ENCODE measurements at regions not wholly inside any gene's neighbourhood (a gene's known extent, or its start where the extent isn't known, plus 50 kb on each side); places are given as distances from the start of the nearest gene placed in this dataset.
"Not testable (repeated sequence)": the region's sequence is repeated elsewhere in the genome, so short reads cannot be mapped to it uniquely, and the experiment has no call there.

GRCh38 chr4:154907345-154908045 lies 126.4 kb downstream of the RBM46 start:
- H3K4me1 ChIP-seq (ENCODE audit: insufficient read depth); H3K27ac ChIP-seq; H3K4me3 ChIP-seq; intact Hi-C loops (cut with DNase I); H3K27me3 ChIP-seq; H3K9me3 ChIP-seq; H3K36me3 ChIP-seq; DNase-seq: not testable (repeated sequence)
- WGBS, 3 donors = 77 to 84% (median 82%) methylated on average over 17 of the region's 17 CpGs

GRCh38 chr4:154908168-154908567 lies 127.1 kb downstream of the RBM46 start:
- 89 to 95% (median 91%) methylated on average over 1 of the region's 1 CpG for WGBS, 3 donors
- intact Hi-C loops (cut with DNase I) = no loop called here

GRCh38 chr4:154911097-154911496 lies 130.0 kb downstream of the RBM46 start:
- no peaks in the 10 kb centered on the region for H3K36me3 ChIP-seq
- no peak overlapping the region for H3K27ac ChIP-seq
- no peaks in the 10 kb centered on the region for H3K4me1 ChIP-seq (ENCODE audit: insufficient read depth)
- H3K9me3 ChIP-seq = no peaks in the 10 kb centered on the region
- 24 to 45% (median 25%) methylated on average over 1 of the region's 1 CpG for WGBS, 3 donors
- intact Hi-C loops (cut with DNase I) = no loop called here
- DNase-seq = no peak
- H3K27me3 ChIP-seq = no peaks in the 10 kb centered on the region
- H3K4me3 ChIP-seq = no peak overlapping the region
- TF ChIP-seq CTCF (IDR thresholded peaks at IDR 0.05) (no peak), EP300 (IDR thresholded peaks at IDR 0.05) (no peak), POLR2A (IDR thresholded peaks at IDR 0.05) (no peak)

More at GRCh38 chr4:154908168-154908567, 127.1 kb downstream of the RBM46 start:
- H3K27me3 ChIP-seq = no peaks in the 10 kb centered on the region
- H3K36me3 ChIP-seq = no peaks in the 10 kb centered on the region
- TF ChIP-seq CTCF (IDR thresholded peaks at IDR 0.05) (no peak), POLR2A (IDR thresholded peaks at IDR 0.05) (no peak), EP300 (IDR thresholded peaks at IDR 0.05) (no peak)
- H3K9me3 ChIP-seq = no peaks in the 10 kb centered on the region
- no peak overlapping the region for H3K27ac ChIP-seq
- no peak overlapping the region for H3K4me3 ChIP-seq
- DNase-seq = no peak
- H3K4me1 ChIP-seq (ENCODE audit: insufficient read depth) = no peaks in the 10 kb centered on the region

- no peaks in the 10 kb centered on the region for H3K27me3 ChIP-seq
- DNase-seq = no peak
- TF ChIP-seq CTCF (IDR thresholded peaks at IDR 0.05) = no peak
- no peak for TF ChIP-seq EP300 (IDR thresholded peaks at IDR 0.05)
- TF ChIP-seq POLR2A (IDR thresholded peaks at IDR 0.05) = no peak
- no peaks in the 10 kb centered on the region for H3K4me1 ChIP-seq (ENCODE audit: insufficient read depth)
- H3K9me3 ChIP-seq = no peaks in the 10 kb centered on the region
- intact Hi-C loops (cut with DNase I) = no loop called here
- H3K4me3 ChIP-seq = no peak overlapping the region
- 45 to 71% (median 50%) methylated on average over 3 of the region's 3 CpGs for WGBS, 3 donors
- no peak overlapping the region for H3K27ac ChIP-seq
- no peaks in the 10 kb centered on the region for H3K36me3 ChIP-seq
Observed at GRCh38 chr4:154911608-154912098, 130.6 kb downstream of the RBM46 start.

GRCh38 chr4:154916068-154916467 lies 135.0 kb downstream of the RBM46 start:
- H3K4me3 ChIP-seq = no peak overlapping the region
- H3K27ac ChIP-seq = no peak overlapping the region
- no peaks in the 10 kb centered on the region for H3K27me3 ChIP-seq
- 77 to 85% (median 78%) methylated on average over 3 of the region's 3 CpGs for WGBS, 3 donors
- H3K9me3 ChIP-seq = no peaks in the 10 kb centered on the region
- intact Hi-C loops (cut with DNase I) = no loop called here
- TF ChIP-seq EP300 (IDR thresholded peaks at IDR 0.05) (no peak), CTCF (IDR thresholded peaks at IDR 0.05) (no peak), POLR2A (IDR thresholded peaks at IDR 0.05) (no peak)
- H3K36me3 ChIP-seq = no peaks in the 10 kb centered on the region
- H3K4me1 ChIP-seq (ENCODE audit: insufficient read depth) = no peaks in the 10 kb centered on the region
- no peak for DNase-seq

All from ovary (tissue), 7 donors.